ENCODE measurements at regions not wholly inside any gene's neighbourhood (a gene's known extent, or its start where the extent isn't known, plus 50 kb on each side); places are given as distances from the start of the nearest gene placed in this dataset.
"Not testable (repeated sequence)": the region's sequence is repeated elsewhere in the genome, so short reads cannot be mapped to it uniquely, and the experiment has no call there.

- DNase-seq (ENCODE audit: extremely low spot score), result no peak
- no peak for TF ChIP-seq CTCF (IDR thresholded peaks at IDR 0.05; ENCODE audit: control extremely low read depth, extremely low read depth, low read depth, missing control alignments)
- CTCF ChIA-PET, result interaction anchor here (0.8 to 2.3 kb wide), 3 partner anchors 18 to 144 kb away, joined by 3 to 9 read pairs (median 3); no protein-coding TSS in a partner anchor
- POLR2A ChIA-PET, result no interaction called here
Measured at GRCh38 chr3:18703798-18704197, 278.7 kb upstream of the SATB1 start.

GRCh38 chr3:18693588-18694329 lies 268.6 kb upstream of the SATB1 start:
- DNase-seq (ENCODE audit: extremely low spot score); POLR2A ChIA-PET: not testable (repeated sequence)
- CTCF ChIA-PET, result interaction anchor here (1.7 kb wide), 1 partner anchor 17 kb away, joined by 4 read pairs; no protein-coding TSS in a partner anchor

- ChIA-PET CTCF (interaction anchor here (1.0 to 1.8 kb wide), 4 partner anchors 11 to 71 kb away, joined by 3 to 5 read pairs (median 3); no protein-coding TSS in a partner anchor), POLR2A (no interaction called here)
- DNase-seq (ENCODE audit: extremely low spot score), result no peak
- TF ChIP-seq CTCF (IDR thresholded peaks at IDR 0.05; ENCODE audit: control extremely low read depth, extremely low read depth, low read depth, missing control alignments), result no peak
Measured at GRCh38 chr3:18687286-18687685, 262.1 kb upstream of the SATB1 start.

- no peak for DNase-seq (ENCODE audit: extremely low spot score)
- no peak for TF ChIP-seq CTCF (IDR thresholded peaks at IDR 0.05; ENCODE audit: control extremely low read depth, extremely low read depth, low read depth, missing control alignments)
- ChIA-PET POLR2A (no interaction called here), CTCF (interaction anchor here (1.6 kb wide), 1 partner anchor 8 kb away, joined by 4 read pairs; no protein-coding TSS in a partner anchor)
Measured at GRCh38 chr3:18683900-18684299, 258.8 kb upstream of the SATB1 start.

- ChIA-PET CTCF (no interaction called here), POLR2A (no interaction called here)
- TF ChIP-seq CTCF (IDR thresholded peaks at IDR 0.05; ENCODE audit: control extremely low read depth, extremely low read depth, low read depth, missing control alignments), result no peak
- no peak for DNase-seq (ENCODE audit: extremely low spot score)
Measured at GRCh38 chr3:18681818-18682345, 256.7 kb upstream of the SATB1 start.

- ChIA-PET POLR2A (no interaction called here), CTCF (no interaction called here)
- no peak for TF ChIP-seq CTCF (IDR thresholded peaks at IDR 0.05; ENCODE audit: control extremely low read depth, extremely low read depth, low read depth, missing control alignments)
- DNase-seq (ENCODE audit: extremely low spot score), result no peak
Measured at GRCh38 chr3:18680758-18681157, 255.6 kb upstream of the SATB1 start.

- no peak for DNase-seq (ENCODE audit: extremely low spot score)
- ChIA-PET POLR2A (no interaction called here), CTCF (interaction anchor here (1.0 to 1.6 kb wide), 4 partner anchors 10 to 120 kb away, joined by 3 to 6 read pairs (median 4); no protein-coding TSS in a partner anchor)
- no peak for TF ChIP-seq CTCF (IDR thresholded peaks at IDR 0.05; ENCODE audit: control extremely low read depth, extremely low read depth, low read depth, missing control alignments)
Measured at GRCh38 chr3:18679238-18679637, 254.1 kb upstream of the SATB1 start.

Data from GM10248 (cell line).